Heart left ventricle (tissue), 13 donors: ENCODE measurements at regions not wholly inside any gene's neighbourhood (a gene's known extent, or its start where the extent isn't known, plus 50 kb on each side); places are given as distances from the start of the nearest gene placed in this dataset.

Experiments used
- POLR2A ChIP-seq, 2 donors: fragments of 450-650 bp; IDR thresholded peaks; one replicate each; pipeline ENCODE4 v1.6.1; 2017; ENCODE audit warnings: antibody characterized with exemption in 2 of 2, mild to moderate bottlenecking in 2 of 2, moderate library complexity in 2 of 2
- TF ChIP-seq, protein P1 (sequence below), 12 donors: fragments of 200-600 bp; sonication (generic) in 4 of 12; IDR thresholded peaks; one replicate each; pipeline versions ENCODE4 v1.5.0 to v1.8.0; 2018 to 2022; ENCODE audit warnings: antibody characterized with exemption in 12 of 12, mild to moderate bottlenecking in 5 of 12
- donor health status: ischemic (EF 13 %, LVEDD 7.1; RV severe dilation, severe dysfunction).
- donor health status: DM: no; HTN: yes; CAD: no.
- donor health status: DM: no; HTN: no; CAD: no.
- donor health status: ischemic (EF 25% LVEDD 6.9; RV normal size, moderate dysfunction).
- donor health status: ischemic (EF 25% LVEDD 5.7; RV mildly dilated, moderate dysfunction).
- donor health status: ischemic (EF 35%, LVEDD 5.7; RV mildly dilated, moderate dysfunction).
- donor health status: nonischemic (EF 11% LVEDD 7.7; RV severe dilation, severe dysfunction).
- donor health status: DM: yes; HTN: yes; CAD: no.
- donor health status: PGD.
- donor health status: ischemic (EF 29% LVEDD 5.4; RV normal size, mild dysfunction).
- donor health status: nonischemic (EF 23%, LVEDD 6.1; RV moderate dilation, normal function).

DNA sequence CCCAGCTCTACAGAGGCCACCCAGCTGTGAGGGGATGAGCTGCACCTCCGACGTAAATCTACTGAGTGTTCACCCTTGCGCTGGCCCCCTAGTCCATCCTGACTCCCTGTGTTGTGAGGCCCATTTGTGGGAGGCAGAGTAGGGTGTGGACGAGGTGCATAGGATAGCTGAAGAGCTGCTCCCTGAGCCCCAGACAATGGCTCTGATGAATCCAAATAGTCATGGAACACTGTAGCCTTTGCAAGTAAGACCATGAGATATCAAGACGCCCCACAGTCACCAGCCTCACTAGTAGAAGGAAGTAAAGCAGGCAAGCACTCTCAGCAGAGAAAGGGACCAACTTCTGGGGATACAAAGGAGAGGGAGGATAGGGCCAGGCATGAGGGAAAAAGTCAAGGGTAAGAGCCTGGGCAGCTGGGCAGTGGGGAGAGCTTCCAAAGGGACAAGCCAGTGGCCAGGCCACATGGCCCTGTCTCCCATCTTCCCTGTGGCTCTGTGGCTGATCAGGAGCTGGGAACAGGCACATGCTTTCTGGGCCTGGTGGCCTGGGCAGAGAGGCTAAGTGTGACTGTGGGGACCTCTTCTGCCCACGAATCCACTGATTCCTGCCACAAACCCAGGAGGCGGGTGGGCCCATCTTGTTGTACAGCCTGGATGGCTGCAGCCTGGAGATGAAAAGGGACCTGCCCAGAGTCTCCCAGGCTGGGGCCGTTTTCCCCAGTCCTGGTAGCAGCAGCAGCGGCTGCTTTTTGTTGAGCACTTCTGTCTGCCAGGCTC, 55.5 kb upstream of the EPS8L3 start:
- TF ChIP-seq POLR2A (IDR thresholded peaks at IDR 0.05), result no peak
- TF ChIP-seq, protein P1, sequence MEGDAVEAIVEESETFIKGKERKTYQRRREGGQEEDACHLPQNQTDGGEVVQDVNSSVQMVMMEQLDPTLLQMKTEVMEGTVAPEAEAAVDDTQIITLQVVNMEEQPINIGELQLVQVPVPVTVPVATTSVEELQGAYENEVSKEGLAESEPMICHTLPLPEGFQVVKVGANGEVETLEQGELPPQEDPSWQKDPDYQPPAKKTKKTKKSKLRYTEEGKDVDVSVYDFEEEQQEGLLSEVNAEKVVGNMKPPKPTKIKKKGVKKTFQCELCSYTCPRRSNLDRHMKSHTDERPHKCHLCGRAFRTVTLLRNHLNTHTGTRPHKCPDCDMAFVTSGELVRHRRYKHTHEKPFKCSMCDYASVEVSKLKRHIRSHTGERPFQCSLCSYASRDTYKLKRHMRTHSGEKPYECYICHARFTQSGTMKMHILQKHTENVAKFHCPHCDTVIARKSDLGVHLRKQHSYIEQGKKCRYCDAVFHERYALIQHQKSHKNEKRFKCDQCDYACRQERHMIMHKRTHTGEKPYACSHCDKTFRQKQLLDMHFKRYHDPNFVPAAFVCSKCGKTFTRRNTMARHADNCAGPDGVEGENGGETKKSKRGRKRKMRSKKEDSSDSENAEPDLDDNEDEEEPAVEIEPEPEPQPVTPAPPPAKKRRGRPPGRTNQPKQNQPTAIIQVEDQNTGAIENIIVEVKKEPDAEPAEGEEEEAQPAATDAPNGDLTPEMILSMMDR (IDR thresholded peaks at IDR 0.05), result no peak
